A673 (cell line): ENCODE measurements at regions not wholly inside any gene's neighbourhood (a gene's known extent, or its start where the extent isn't known, plus 50 kb on each side); places are given as distances from the start of the nearest gene placed in this dataset.

ENCODE experiments used
- CTCF ChIP-seq: fragments of 300-800, 200-600 bp; sonication (generic); conservative IDR thresholded peaks from 2 replicates; pipeline ENCODE4 v1.5.1; 2017; ENCODE audit warnings: low read depth, mild to moderate bottlenecking, antibody characterized with exemption, low read length, moderate library complexity, mixed read lengths
- EZH2 ChIP-seq: fragments of 200-600 bp; sonication (generic); IDR thresholded peaks from 2 replicates; pipeline ENCODE4 v1.6.1; 2017; ENCODE audit warnings: borderline replicate concordance, low read depth, mild to moderate bottlenecking, mixed read lengths, antibody characterized with exemption, low read length; ENCODE audit not compliant: poor library complexity, severe bottlenecking

DNA sequence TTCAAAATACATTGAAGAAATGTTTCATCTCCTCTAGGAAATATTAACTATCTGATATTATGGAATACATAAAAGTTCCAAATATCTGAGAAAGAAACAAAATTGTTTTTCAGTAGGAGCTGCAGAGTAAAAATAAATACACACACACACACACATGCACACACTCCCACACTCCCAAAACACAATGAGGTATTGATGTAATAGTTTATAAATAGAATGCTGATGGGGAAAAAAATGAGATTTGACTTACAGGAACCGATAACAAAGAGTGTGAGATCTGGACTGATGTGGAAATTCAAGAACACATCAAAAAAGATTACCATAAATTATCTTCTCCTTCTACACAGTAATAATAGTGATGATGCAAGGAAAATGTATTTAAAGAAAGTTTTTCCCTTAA, 438.0 kb upstream of the CELF2 start:
- TF ChIP-seq CTCF = no peak
- TF ChIP-seq EZH2 = no peak
